Lower lobe of right lung (tissue), 2 donors: ENCODE measurements at regions not wholly inside any gene's neighbourhood (a gene's known extent, or its start where the extent isn't known, plus 50 kb on each side); places are given as distances from the start of the nearest gene placed in this dataset.

ENCODE experiments used
- ATAC-seq, 2 donors: fragments of 200-7000 bp; cut with Tn5 transposase; one replicate each; pipeline ENCODE4 v1.9.1; 2020 to 2022; ENCODE audit warnings: mild to moderate bottlenecking in 2 of 2, moderate library complexity in 2 of 2
- DNase-seq: peaks from one replicate; pipeline ENCODE4 v3.0.0-alpha.2; 2020
- H3K27ac ChIP-seq: fragments of 200-600 bp; one replicate; pipeline ENCODE4 v1.8.0; 2022
- H3K27me3 ChIP-seq: fragments of 200-600 bp; one replicate; pipeline ENCODE4 v1.8.0; 2022; ENCODE audit warnings: low read depth
- H3K36me3 ChIP-seq: fragments of 200-600 bp; one replicate; pipeline ENCODE4 v1.8.0; 2022; ENCODE audit warnings: mild to moderate bottlenecking
- H3K4me1 ChIP-seq: fragments of 200-600 bp; one replicate; pipeline ENCODE4 v1.8.0; 2022
- H3K4me3 ChIP-seq: fragments of 200-600 bp; one replicate; pipeline ENCODE4 v1.8.0; 2022; ENCODE audit warnings: mild to moderate bottlenecking
- H3K9me3 ChIP-seq: fragments of 200-600 bp; one replicate; pipeline ENCODE4 v1.8.0; 2022
- CTCF ChIP-seq: fragments of 200-600 bp; IDR thresholded peaks from one replicate; pipeline ENCODE4 v1.8.0; 2022; ENCODE audit warnings: antibody characterized with exemption, mild to moderate bottlenecking
- intact Hi-C: fragments of 100-400 bp; cut with DNase I; formaldehyde crosslinking; loops from one replicate; pipeline ENCODE4 v1.11.0; 2022
- donor health status: DM: no; HTN: yes; CAD: no; lungs with severe emphysema.

- no peaks in the 10 kb centered on the region for H3K36me3 ChIP-seq
- peaks cover 6% of the 10 kb centered on the region for H3K27me3 ChIP-seq
- TF ChIP-seq CTCF: no peak
- H3K4me1 ChIP-seq: no peaks in the 10 kb centered on the region
- H3K4me3 ChIP-seq: no peak overlapping the region
- H3K9me3 ChIP-seq: no peaks in the 10 kb centered on the region
- ATAC-seq: no peak
- intact Hi-C loops: no loop called here
- DNase-seq: no peak
- no peak overlapping the region for H3K27ac ChIP-seq
These were observed 572.7 kb downstream of the VRK1 start for GRCh38 chr14:97369901-97370300.

DNA sequence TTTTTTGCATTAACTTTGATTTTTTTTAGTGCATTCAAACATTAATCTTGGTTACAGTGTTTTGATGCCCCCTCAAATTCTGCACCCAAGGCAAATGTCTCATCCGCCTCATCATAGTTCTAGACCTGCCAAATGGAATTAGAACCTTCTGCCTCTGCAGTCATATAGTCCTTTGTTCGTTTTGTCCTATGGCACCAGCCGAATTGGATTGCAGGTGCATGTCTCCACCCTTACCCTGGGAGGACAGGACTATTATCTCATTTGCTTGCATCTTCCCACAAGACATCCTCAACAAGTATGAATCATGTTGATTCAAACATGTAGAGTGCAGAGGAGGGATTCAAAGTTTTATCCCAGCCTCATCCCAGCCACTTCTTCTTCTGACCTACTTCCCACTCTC lies 579.1 kb downstream of the VRK1 start:
- no peak for TF ChIP-seq CTCF
- DNase-seq (no peak), ATAC-seq (no peak)
- Histone ChIP-seq H3K9me3 (no peaks in the 10 kb centered on the region), H3K27me3 (peaks cover 7% of the 10 kb centered on the region), H3K27ac (no peak overlapping the region), H3K36me3 (no peaks in the 10 kb centered on the region), H3K4me3 (no peak overlapping the region), H3K4me1 (no peaks in the 10 kb centered on the region)
- intact Hi-C loops: no loop called here

GRCh38 chr14:97377550-97377949 lies 580.4 kb downstream of the VRK1 start:
- Histone ChIP-seq H3K4me1 (no peaks in the 10 kb centered on the region), H3K36me3 (no peaks in the 10 kb centered on the region), H3K9me3 (no peaks in the 10 kb centered on the region), H3K27me3 (peaks cover 7% of the 10 kb centered on the region), H3K27ac (no peak overlapping the region), H3K4me3 (no peak overlapping the region)
- TF ChIP-seq CTCF: no peak
- intact Hi-C loops: no loop called here
- DNase-seq (no peak), ATAC-seq (no peak)

DNA sequence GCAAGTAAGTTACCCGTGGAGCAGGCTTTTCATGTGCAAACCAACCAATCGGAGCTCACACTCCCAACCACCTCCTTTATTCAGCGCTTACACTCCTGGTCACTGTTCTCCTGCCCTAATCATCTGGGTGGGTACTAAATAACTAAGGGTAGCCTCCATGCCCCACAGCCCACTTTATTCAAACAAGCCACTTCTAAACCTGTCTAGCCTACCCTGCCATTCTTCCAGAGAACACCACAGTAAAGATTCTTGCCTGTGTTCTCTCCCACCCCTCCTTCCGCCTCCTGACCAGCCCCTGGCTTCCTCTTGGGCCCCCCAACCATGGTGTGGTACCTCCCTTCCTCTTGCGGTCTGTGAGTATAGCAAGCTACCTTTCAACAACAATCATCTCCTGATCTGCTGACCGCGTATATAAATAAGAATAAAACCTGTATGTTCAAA lies 581.9 kb downstream of the VRK1 start:
- Histone ChIP-seq H3K4me3 (no peak overlapping the region), H3K9me3 (no peaks in the 10 kb centered on the region), H3K27ac (no peak overlapping the region), H3K27me3 (peaks cover 7% of the 10 kb centered on the region), H3K36me3 (no peaks in the 10 kb centered on the region), H3K4me1 (no peaks in the 10 kb centered on the region)
- intact Hi-C loops: no loop called here
- no peak for TF ChIP-seq CTCF
- ATAC-seq (no peak), DNase-seq (no peak)

GRCh38 chr14:97380539-97380941 lies 583.4 kb downstream of the VRK1 start:
- Histone ChIP-seq H3K27me3 (peaks cover 7% of the 10 kb centered on the region), H3K27ac (no peak overlapping the region), H3K9me3 (no peaks in the 10 kb centered on the region), H3K4me3 (no peak overlapping the region), H3K36me3 (no peaks in the 10 kb centered on the region), H3K4me1 (no peaks in the 10 kb centered on the region)
- no peak for TF ChIP-seq CTCF
- no peak for DNase-seq
- intact Hi-C loops: no loop called here
- no peak for ATAC-seq

- Histone ChIP-seq H3K27ac (no peak overlapping the region), H3K4me3 (no peak overlapping the region), H3K27me3 (peaks cover 7% of the 10 kb centered on the region), H3K4me1 (no peaks in the 10 kb centered on the region), H3K36me3 (no peaks in the 10 kb centered on the region), H3K9me3 (no peaks in the 10 kb centered on the region)
- ATAC-seq (no peak), DNase-seq (no peak)
- intact Hi-C loops: no loop called here
- TF ChIP-seq CTCF: no peak
These were observed 584.1 kb downstream of the VRK1 start for GRCh38 chr14:97381309-97381708.
